GM18870 (cell line): ENCODE measurements at regions not wholly inside any gene's neighbourhood (a gene's known extent, or its start where the extent isn't known, plus 50 kb on each side); places are given as distances from the start of the nearest gene placed in this dataset.
"Not testable (repeated sequence)": the region's sequence is repeated elsewhere in the genome, so short reads cannot be mapped to it uniquely, and the experiment has no call there.

Experiments used
- ATAC-seq: cut with Tn5 transposase; IDR thresholded peaks from one replicate; pipeline ENCODE4 v1.9.1; 2021; ENCODE audit warnings: moderate library complexity; ENCODE audit not compliant: unreplicated experiment

DNA sequence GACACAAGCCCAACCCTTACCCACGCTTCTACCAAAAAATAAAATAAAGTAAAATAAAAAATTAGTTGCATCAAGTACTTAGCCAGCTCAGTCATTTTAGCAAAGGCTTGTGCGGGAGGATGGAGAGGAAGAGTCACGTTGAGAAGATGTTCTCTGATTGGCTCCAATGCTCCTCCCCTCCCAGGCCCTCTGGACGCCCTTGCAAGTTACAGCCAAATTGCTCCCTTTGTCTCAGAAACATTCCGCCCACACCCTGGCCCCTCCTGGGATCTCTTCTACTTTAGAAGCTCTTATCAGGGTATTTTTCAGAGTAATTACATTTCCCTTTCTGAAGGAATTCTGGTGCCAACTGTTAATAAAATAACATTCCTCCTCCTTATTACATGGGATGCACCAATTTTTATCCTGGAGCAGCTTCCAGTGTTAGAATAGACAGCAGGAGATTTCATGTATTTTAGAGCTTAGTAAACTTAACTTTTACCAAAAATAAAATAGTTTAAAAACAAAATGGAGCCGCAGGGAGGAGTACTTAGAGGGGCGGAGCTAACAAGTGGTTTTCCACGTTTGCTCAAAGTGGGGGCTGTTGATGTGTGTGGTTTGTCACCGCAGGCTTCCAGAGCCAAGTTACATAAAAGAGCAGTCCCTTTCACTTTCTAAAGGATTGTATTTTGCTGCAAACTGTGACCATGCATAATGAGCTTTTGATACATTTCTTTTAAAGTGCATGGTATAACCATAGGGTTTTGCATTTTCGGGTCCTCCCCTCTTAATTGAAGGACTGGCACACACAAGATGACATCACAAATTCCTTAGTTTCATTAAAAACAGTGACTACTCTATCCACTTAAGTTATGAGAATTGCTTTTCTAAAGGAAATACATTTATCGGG lies 71.7 kb upstream of the RAP1B start:
- ATAC-seq = no peak

DNA sequence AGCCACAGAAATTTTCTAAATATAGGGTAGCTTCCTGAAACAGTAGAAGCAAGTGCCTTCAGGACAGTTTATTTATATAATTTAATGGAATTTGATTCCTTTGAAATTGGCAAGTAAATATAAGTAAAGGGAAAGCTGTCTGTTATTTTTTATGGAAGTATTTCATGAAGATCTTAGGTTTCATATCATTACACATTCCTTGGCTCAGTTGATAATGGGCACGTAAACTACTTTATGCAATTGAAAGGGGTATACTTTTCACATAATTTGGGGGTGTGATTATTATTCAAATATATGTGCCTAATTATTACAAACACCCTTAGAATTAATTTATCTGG lies 71.1 kb upstream of the RAP1B start:
- no peak for ATAC-seq

DNA sequence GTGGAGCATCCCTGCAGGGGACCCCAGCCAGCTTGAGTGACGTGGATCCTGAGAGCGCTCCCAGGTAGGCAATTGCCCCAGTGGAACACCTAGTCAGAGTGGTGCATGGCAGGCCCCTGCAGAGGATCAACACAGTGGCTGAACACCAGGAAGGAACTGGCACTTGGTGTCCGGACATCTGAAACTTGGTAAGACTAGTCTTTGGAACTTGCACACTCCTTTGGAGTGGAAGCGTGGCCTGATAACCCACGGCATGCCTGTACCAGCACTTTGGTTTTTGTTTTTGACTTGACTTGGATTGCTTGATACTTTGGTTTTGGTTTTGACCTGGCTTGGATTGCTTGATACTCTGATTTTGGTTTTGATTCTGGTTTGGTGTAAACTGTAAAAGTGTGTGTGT lies 69.9 kb upstream of the RAP1B start:
- ATAC-seq = not testable (repeated sequence)

DNA sequence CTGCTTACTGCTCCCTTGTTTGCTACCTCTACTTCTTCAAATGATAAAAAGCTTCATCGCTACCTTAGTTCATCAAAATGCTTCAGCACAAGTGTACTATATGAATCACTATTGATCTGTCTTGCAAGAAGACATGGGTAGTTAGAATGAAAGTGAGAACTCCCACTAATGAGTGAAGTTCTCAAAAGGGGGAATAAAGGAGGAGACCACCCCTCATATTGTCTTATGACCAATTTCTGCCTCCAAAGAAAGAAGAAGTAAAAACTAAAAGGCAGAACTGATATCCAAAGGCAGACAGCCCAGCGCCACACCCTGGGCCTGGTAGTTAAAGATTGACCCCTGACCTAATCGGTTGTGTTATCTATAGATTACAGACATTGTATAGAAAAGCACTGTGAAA lies 63.4 kb upstream of the RAP1B start:
- ATAC-seq = not testable (repeated sequence)

DNA sequence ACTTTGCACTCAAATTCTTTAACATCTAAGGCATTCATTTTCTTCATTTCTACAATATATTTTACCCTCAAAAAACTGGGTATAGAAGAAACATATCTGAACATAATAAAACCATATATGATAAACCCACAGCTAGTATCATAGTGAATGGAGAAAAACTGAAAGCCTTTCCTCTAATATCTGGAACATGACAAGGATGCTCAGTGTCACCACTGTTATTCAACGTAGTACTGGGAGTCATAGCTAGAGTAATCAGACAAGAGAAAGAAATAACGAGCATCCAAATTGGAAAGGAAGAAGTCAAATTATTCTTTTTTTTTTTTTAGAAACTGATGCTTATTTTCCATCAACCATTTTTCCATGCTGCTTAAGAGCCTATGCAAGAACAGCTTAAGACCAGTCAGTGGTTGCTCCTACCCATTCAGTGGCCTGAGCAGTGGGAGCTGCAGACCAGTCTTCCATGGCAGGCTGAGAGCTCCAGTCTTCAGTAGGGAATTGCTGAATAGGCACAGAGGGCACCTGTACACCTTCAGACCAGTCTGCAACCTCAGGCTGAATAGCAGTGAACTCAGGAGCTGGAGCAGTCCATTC lies 58.0 kb upstream of the RAP1B start:
- ATAC-seq = not testable (repeated sequence)

DNA sequence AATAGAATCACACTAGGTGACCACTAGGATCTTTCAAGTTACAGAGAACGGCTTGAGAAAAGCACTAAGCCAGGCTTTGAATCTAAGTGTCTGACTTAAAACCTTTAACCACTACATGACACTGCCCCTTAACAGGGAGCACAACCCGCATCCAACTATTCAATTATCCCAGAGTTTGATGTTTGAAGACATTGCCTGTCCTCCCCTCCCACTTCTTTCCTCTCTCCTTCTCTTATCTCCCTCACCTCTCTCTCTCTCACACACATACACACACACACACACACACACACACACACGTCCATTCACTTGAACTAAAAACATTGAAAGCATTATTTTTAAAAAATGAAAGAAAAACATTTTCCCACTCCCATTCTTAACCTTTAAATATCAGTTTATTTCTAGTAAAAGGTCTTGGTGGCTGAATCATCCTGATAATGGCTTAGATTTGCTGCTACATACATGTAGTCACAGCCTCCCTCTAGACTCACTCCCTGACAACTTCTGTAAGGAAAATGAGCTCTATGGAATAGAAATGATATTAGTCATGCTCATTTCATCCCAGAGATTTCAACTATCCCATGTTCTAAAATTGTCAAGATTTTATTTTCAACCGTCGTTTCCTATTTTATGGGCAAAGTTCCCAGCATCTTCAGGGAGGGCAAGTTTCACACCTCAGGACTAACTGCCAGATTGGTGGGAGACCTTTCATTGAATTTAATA lies 53.5 kb upstream of the RAP1B start:
- ATAC-seq = no peak

DNA sequence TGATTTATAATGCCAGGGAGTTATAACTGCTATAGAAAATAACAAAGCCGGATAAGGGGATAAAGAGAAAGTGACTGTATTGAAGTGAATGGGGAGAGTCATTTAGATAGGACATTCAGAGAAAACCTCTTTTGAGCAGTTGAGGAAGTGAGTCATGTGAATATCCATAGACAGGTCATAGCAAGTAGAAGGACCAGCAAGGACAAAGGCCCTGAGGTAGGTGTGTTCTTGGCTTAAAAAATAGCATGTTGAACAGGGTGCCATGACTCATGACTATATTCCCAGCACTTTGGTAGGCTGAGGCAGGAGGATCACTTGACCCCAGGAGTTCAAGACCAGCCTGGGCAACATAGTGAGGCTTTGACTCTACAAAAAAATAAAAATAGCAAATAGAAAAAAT lies 51.5 kb upstream of the RAP1B start:
- ATAC-seq = no peak

DNA sequence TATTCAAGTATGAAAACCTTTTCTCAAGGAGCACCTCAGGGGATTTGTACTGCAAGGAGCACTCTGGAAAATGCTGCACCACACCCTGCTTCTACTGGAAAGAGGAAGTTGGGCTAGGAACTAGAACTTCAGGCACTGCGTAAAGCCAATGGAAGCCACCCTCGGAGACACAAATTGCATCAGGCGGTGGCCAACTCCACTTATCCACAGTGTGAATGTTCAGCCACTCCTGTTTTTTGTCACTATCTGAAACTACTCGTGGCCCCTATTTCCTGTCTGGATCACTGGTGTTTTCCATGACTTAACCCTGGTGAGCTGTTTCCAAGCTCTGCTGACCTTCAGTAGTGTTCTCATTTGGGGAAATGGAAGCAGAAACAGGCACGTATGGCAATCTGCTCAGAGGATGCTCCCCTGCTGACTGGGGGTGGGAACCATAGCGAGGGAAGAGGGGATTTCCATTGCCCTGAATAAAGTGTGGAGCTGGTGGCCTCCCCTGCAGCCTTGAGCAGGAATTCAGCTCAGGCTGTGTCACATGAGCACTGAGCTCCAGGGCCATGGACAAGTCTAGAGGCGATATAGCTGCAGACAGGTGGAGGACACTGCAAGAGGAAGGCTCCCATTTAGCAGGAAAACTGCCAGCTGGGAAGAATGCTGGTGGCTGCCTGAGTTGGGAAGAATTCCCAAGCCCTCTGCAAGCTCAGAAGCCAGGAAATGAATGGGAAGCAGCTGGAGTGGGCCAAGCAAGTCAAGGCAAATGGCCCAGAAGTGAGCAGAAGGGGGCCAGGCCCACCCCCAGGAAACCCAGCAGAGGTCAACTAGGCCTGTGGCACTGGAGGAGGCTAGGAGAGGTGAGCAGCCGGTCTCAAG lies 50.5 kb upstream of the RAP1B start:
- no peak for ATAC-seq

DNA sequence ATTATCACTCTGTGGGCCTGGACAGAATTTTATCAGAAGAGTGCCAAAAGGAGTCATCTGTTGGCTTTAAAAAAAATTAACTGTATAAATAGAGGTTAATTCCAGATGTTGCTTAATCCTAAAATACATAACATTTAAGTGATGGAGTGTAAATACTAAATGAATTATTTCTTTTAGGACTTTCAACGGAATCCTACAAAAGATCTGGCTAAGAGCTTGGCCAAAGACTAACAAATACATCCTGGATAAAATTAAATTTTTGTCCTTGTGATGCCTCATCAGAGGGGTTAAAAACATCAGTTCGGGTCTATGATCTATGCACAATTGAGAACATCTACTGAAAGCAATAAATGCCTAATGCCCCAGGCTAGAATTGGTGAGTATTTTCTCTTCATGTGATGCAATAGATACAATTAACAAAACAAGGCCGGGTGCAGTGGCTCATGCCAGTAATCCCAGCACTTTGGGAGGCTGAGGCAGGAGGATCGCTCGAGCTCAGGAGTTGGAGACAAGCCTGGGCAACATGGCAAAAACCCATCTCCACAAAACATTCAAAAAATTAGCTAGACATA lies 49.8 kb upstream of the RAP1B start:
- ATAC-seq = no peak
